ENCODE measurements at regions not wholly inside any gene's neighbourhood (a gene's known extent, or its start where the extent isn't known, plus 50 kb on each side); places are given as distances from the start of the nearest gene placed in this dataset.

GRCh38 chr6:28696167-28696566, 170.5 kb downstream of the GPX5 start:
- DNase-seq (ENCODE audit: low read depth, low spot score): no peak

GRCh38 chr6:28696682-28697081, 171.0 kb downstream of the GPX5 start:
- DNase-seq (ENCODE audit: low read depth, low spot score): no peak

DNA sequence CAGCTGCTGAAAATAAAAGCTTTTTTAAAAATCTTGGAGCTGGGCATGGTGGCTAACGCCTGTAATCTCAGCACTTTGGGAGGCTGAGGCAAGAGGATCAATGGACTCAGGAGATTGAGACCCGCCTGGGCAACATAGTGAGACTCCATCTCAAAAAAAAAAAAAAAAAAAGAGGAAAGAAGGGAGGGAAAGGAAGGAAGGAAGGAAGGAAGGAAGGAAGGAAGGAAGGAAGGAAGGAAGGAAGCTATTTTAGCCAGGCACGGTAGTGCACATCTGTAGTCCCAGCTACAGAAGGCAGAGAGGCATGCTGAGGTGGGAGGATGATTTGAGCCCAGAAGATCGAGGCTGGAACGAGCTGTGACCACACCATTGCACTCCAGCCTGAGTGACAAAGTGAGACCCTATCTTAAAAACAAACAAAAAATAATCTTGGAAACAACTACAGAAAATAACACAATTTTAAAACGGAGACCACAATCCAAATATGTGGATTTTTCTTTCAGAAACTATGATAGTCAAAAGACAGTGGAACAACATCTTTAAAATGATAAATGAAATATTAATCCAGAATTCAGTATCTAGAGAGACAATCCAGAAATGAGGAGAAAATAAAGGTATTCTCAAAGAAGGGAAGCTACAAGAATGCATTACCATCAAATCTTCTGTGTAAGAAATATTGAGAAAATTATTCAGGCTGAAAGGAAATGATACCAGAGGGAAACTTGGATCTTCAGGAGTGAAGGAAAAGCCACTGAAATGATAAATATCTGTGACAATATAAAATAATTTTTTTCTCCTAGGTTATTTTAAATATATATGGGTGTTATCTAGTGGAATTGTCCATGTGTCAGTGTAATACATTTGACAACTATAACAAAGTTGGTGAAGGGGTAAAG, 182.0 kb downstream of the GPX5 start:
- DNase-seq (ENCODE audit: low read depth, low spot score): no peak

- no peak for DNase-seq (ENCODE audit: low read depth, low spot score)
Observed at GRCh38 chr6:28709478-28710349, 184.0 kb downstream of the GPX5 start.

DNA sequence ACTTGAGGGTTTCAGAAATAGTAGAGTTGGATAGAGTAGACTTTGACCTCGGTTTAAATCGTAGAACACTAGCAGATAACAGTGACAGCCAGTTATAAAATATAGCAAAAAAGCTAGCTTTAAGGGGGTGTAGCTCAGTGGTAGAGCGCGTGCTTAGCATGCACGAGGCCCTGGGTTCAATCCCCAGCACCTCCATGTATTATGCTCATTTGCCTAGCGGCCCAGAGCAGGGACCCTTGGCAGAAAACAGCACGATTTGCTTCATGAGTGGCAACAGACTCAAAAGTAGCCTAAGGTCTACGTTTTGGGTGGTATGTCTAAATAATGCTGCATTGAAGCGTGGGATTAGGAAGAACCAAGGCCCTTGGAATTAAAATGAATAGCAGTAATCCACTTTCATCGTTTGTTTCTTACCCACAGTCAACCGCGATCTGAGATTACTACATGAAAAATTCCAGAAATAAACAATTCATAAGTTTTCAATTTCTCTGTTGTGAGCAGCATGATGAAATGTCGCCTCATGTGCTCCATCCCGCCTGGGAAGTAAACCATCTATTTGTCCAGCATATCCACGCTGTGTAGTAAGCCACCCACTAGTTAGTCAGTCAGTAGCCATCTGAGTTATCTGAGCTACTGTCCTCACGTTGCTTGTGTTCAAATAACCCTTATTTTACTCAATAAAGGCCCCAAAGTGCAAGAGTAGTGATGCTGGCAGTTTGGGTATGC, 184.9 kb downstream of the GPX5 start:
- no peak for DNase-seq (ENCODE audit: low read depth, low spot score)

GRCh38 chr6:28711325-28711724, 185.6 kb downstream of the GPX5 start:
- DNase-seq (ENCODE audit: low read depth, low spot score): no peak

GRCh38 chr6:28711788-28712341, 186.2 kb downstream of the GPX5 start:
- DNase-seq (ENCODE audit: low read depth, low spot score): no peak

- DNase-seq (ENCODE audit: low read depth, low spot score): no peak
Observed at GRCh38 chr6:28712982-28713381, 187.3 kb downstream of the GPX5 start.

DNA sequence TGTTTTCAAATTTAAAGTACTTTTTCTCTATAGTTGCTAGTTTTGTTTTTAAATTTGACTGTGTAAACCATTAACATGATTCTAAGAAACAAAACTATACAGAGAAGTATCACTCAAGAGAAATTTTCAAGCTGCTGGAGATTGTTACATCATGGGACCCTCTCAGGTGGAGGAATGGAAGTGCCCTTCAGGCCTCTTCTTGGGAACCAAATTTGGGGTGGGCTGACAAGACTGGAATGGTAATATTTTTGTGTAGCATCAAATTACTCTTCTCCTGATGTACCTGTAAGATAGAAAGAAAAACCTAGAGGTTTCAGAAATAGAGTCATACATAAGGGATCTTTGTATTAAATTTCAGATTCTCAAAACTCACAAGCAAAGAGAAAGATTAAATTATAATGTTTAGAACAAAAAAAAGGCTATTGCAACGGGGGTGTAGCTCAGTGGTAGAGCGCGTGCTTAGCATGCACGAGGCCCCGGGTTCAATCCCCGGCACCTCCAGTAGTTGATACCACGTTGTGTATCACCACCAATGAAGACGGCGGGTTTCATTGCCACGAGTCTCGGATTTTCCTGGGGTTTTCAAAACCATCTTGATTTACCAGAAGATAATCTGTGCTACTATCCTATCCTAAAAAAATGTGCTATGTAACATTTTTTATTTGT, 193.7 kb downstream of the GPX5 start:
- DNase-seq (ENCODE audit: low read depth, low spot score): no peak

GRCh38 chr6:28720357-28721231, 194.9 kb downstream of the GPX5 start:
- no peak for DNase-seq (ENCODE audit: low read depth, low spot score)

DNA sequence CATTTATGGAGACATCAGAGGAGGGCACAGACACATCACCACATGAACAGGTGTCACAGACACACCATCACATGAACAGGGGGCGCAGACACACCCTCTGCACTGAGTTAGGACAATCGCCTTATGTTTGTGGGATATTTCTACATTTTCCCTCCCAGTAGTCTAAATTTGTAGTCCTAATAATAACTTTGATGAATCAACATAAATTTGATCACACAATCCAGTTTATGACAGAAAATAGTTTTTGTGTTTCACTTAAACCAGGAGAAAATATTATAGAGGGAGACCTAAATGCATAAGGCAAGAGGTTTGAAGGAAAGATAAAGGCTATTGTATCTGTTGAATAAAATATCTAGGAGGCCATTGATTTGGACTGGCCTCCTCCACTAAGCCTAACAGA, 195.7 kb downstream of the GPX5 start:
- DNase-seq (ENCODE audit: low read depth, low spot score): no peak

DNA sequence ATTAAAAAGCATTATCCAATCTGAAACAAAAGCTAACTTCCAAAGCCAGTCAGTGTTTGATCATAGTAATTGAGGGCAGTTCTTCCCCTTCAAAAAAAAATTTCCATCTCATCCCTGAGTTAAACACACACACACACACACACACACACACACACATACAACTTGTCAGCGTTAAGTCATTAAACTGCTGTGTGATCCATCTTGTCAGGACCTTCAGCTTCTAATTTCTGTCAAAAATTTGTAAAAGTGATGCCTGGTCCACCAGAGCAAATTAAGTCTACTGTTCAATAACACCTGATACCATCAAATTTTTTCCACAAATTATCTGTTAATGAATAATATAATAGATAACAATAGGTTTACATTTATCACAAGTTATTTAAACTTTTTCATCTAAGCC, 198.7 kb downstream of the GPX5 start:
- DNase-seq (ENCODE audit: low read depth, low spot score): no peak

DNA sequence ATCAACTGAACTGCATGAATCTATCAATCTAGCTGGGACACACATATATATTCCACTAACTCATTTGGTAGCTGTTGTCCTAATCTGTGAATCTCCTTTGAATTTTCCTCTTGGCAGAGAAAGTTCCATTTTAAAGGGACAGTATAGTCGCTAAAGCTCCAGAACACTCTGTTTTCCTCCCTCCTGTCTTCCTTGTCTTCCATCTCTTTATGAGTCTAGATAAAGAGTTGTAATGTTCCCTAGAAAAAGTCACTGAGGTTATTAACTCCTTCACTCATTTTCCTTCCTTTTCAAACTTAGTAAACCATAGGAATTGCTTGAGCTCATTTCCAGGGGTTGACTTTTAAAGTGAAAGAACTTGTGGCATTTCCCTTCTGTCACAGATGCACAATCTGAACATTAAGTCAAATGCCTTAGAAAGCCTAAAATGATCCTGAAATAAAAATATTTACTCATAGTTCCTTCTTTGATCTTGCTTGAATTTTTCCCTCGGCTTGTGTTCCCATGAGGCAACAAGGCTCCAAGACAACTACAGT, 198.4 kb downstream of the TRIM27 start:
- DNase-seq (ENCODE audit: low read depth, low spot score): no peak

DNA sequence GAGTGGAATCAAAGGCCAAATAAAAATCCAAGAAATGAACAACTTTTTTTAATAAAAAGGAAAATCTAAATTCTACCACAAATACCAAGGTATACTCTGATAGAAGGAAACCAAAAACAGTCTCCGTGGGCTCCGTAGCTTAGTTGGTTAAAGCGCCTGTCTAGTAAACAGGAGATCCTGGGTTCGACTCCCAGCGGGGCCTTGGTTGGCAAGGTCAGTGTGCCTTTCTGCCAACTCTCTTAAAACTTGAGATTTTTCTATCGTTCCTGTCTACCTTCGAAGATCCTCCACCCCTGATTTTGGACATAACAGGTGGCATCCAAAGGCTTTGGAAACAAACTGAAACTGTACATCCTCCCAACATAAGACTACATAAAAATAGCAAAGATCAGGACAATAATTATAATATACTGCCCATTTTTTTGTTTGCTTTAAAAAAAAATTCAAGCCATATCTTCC, 197.9 kb downstream of the TRIM27 start:
- no peak for DNase-seq (ENCODE audit: low read depth, low spot score)

- DNase-seq (ENCODE audit: low read depth, low spot score): no peak
Observed at GRCh38 chr6:28726569-28727309, 197.0 kb downstream of the TRIM27 start.

DNA sequence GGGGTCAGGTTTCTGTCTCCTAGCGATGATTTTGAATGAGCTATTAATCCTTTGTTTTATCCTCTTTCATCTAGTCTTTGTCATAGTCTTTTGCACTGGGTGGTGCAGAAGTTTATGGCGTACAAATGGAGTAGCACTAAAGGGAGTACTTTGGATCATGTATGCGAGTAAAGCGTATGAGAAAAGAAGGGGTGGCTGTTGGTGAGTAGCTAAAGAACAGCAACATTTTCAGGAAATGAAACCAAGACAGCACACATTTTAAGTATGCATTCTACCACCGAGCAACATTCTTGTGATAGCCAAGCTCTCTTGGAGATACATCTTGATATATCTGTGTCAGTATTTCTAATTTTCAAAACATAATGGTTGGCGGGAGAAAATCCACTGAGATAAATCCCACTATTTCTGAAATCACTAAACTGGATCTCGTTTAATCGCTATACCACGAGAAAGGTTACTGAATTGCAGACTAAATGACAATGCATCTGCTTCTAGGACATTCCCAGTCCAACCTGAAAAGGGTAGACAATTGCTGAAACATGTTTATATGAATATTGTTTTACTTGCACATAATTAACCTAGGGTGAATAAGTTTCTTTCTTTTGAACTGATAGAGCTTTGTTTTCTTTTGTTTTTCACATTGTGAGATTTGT, 196.1 kb downstream of the TRIM27 start:
- DNase-seq (ENCODE audit: low read depth, low spot score): no peak

- no peak for DNase-seq (ENCODE audit: low read depth, low spot score)
Observed at GRCh38 chr6:28729501-28730402, 194.0 kb downstream of the TRIM27 start.

All from iPS DF 19.7 (cell line).